ENCODE measurements at regions not wholly inside any gene's neighbourhood (a gene's known extent, or its start where the extent isn't known, plus 50 kb on each side); places are given as distances from the start of the nearest gene placed in this dataset.

DNA sequence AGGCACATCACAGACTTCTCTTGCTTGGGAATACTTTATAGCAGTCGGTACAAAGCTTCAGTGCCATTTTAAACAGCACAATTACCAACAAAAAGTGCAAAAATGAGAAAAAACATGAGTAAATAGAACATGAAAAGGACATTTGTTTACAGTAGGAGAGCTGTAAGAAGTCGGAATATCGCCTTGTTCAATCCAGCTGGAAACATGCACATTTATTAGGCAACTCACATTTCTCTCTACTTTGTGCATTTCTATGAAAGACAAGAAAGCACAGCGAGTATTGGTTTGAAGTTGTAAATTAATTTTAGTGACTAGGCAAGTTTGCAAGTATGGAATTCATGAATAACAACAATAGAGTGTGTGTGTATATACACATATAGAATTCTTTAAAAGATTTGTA lies 484.7 kb downstream of the DACH1 start:
- ATAC-seq = no peak
- TF ChIP-seq GLIS3 (CRISPR knock-in tag; IDR thresholded peaks at IDR 0.05) = no peak
- TF ChIP-seq, protein P1, sequence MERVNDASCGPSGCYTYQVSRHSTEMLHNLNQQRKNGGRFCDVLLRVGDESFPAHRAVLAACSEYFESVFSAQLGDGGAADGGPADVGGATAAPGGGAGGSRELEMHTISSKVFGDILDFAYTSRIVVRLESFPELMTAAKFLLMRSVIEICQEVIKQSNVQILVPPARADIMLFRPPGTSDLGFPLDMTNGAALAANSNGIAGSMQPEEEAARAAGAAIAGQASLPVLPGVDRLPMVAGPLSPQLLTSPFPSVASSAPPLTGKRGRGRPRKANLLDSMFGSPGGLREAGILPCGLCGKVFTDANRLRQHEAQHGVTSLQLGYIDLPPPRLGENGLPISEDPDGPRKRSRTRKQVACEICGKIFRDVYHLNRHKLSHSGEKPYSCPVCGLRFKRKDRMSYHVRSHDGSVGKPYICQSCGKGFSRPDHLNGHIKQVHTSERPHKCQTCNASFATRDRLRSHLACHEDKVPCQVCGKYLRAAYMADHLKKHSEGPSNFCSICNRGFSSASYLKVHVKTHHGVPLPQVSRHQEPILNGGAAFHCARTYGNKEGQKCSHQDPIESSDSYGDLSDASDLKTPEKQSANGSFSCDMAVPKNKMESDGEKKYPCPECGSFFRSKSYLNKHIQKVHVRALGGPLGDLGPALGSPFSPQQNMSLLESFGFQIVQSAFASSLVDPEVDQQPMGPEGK (CRISPR knock-in tag; IDR thresholded peaks at IDR 0.05; ENCODE audit: borderline replicate concordance) = no peak
- TF ChIP-seq PPARA (CRISPR knock-in tag; IDR thresholded peaks at IDR 0.05; ENCODE audit: borderline replicate concordance) = no peak
- no peak for TF ChIP-seq ARNTL (CRISPR knock-in tag; IDR thresholded peaks at IDR 0.05; ENCODE audit: borderline replicate concordance, low read depth)
- TF ChIP-seq, protein P2, sequence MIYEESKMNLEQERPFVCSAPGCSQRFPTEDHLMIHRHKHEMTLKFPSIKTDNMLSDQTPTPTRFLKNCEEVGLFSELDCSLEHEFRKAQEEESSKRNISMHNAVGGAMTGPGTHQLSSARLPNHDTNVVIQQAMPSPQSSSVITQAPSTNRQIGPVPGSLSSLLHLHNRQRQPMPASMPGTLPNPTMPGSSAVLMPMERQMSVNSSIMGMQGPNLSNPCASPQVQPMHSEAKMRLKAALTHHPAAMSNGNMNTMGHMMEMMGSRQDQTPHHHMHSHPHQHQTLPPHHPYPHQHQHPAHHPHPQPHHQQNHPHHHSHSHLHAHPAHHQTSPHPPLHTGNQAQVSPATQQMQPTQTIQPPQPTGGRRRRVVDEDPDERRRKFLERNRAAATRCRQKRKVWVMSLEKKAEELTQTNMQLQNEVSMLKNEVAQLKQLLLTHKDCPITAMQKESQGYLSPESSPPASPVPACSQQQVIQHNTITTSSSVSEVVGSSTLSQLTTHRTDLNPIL (CRISPR knock-in tag; IDR thresholded peaks at IDR 0.05; ENCODE audit: low read depth) = no peak
- TF ChIP-seq, protein P3, sequence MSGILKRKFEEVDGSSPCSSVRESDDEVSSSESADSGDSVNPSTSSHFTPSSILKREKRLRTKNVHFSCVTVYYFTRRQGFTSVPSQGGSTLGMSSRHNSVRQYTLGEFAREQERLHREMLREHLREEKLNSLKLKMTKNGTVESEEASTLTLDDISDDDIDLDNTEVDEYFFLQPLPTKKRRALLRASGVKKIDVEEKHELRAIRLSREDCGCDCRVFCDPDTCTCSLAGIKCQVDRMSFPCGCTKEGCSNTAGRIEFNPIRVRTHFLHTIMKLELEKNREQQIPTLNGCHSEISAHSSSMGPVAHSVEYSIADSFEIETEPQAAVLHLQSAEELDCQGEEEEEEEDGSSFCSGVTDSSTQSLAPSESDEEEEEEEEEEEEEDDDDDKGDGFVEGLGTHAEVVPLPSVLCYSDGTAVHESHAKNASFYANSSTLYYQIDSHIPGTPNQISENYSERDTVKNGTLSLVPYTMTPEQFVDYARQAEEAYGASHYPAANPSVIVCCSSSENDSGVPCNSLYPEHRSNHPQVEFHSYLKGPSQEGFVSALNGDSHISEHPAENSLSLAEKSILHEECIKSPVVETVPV (CRISPR knock-in tag; IDR thresholded peaks at IDR 0.05) = no peak
- TF ChIP-seq CSDC2 (CRISPR knock-in tag; IDR thresholded peaks at IDR 0.05) = no peak
- no peak for TF ChIP-seq ZC3H10 (CRISPR knock-in tag; IDR thresholded peaks at IDR 0.05)
- TF ChIP-seq RARB (CRISPR knock-in tag; IDR thresholded peaks at IDR 0.05) = no peak
- no peak for TF ChIP-seq TCF4 (CRISPR knock-in tag; IDR thresholded peaks at IDR 0.05; ENCODE audit: borderline replicate concordance)

DNA sequence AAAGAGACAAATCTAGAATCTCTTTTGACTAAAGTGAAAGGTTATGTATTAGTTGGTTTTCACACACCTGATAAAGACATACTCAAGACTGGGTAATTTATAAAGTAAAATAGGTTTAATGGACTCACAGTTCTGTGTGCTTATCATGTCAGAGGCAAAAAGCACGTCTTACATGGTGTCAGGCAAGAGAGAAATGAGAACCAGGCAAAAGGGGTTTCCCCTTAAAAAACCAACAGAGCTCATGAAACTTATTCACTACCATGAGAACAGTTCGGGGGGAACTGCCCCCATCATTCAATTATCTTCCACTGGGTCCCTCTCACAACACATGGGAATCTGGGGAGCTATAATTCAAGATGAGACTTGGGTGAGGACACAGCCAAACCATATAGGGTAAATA lies 486.8 kb downstream of the DACH1 start:
- ATAC-seq = no peak
- TF ChIP-seq ZC3H10 (CRISPR knock-in tag; IDR thresholded peaks at IDR 0.05) (no peak), PPARA (CRISPR knock-in tag; IDR thresholded peaks at IDR 0.05; ENCODE audit: borderline replicate concordance) (no peak), ZNF8 (CRISPR knock-in tag; IDR thresholded peaks at IDR 0.05) (no peak), CSDC2 (CRISPR knock-in tag; IDR thresholded peaks at IDR 0.05) (no peak), ZNF70 (CRISPR knock-in tag; IDR thresholded peaks at IDR 0.05) (no peak), ZFP30 (CRISPR knock-in tag; IDR thresholded peaks at IDR 0.05) (no peak)

DNA sequence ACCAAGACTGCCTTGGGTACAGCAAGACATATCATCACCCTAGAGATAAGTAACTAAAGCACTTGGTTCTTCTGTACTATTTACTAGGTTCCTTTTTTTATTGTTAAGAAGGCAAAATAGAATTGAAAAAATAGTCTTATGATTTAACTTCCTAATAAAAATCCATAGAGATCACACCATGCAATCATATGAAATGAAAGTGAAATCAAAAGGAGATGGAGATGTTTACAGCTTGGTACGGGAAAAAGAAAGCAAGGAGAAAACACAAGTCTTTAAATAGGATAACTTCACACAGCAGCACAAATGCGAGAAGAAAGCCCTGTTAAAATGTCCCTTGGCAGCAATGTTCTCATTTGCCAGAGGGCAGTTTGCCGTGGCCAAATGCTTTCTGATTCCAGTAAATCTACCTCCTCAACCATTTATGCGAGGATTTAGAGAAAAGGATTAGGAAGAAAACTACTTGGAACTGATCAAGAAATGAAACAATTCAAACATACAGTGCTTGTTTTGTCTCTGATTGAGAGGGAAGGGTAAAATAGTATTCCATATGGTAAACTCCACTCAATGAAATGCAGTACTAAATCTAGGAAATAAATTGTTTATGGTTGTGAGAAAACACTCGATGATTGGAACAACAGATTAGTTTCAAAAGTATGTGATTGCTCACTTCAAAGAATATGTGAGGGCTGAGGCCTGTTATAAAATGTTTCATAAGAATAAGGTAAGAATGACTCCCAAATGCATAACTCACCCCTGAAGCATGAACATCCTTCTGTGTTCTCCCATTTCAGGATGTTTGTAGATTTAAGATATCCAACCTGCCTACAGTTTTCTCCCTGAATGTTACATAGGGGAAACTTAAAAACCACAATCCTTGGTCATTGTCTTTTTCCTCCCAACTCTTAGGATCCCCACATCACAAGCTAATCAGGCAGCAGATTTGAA lies 487.8 kb downstream of the DACH1 start:
- no peak for ATAC-seq
- no peak for TF ChIP-seq ISL1 (CRISPR knock-in tag; IDR thresholded peaks at IDR 0.05)
- no peak for TF ChIP-seq ZNF565 (CRISPR knock-in tag; conservative IDR thresholded peaks at IDR 0.05; ENCODE audit: low read depth)
- no peak for TF ChIP-seq ZFP3 (CRISPR knock-in tag; IDR thresholded peaks at IDR 0.05)
- no peak for TF ChIP-seq OSR1 (CRISPR knock-in tag; IDR thresholded peaks at IDR 0.05)

DNA sequence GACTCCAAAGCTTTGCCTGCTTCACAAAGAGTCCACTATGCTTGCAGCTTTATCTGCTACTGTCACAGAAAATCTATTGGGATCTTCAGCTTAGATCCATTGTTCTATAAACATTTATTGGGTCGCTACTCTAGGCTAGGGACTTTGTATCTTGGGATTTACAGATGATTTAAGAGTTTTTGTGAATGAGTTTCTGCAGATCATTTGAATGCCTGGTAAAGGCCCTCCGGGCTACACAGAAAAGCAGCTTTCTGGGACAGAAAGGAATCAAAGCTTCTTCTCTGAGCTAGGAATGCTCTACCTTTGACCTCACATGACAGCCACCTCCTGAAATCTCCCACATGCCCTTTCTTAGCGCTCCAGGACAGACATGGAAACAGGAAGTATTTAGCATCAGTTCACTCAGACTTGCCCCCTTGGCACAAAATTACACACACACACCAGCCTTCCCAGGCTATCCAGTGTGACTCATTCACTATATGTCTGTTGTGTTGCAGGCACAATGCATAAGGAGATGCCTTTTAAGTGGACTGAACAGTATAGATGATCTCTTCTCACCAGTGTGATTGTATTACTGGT lies 492.4 kb downstream of the DACH1 start:
- ATAC-seq = peak; percentile 58

DNA sequence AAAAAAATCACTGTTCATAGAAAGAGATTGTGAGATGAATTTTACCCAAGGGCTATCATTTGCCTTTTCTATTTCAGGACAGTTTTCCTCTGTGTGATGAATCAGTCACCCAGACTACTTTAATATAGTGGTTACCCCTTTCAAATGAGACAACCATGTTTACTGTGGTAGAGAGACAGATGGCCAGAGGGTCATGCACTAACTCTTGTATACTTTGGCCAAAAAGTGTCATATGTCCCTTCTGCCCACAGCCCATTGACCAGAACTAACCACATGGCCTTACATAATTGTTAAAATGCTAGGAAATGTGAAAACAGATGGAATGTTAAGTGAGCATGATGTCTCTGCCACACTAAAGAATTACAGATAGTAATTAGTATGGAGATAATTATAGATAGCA lies 498.7 kb downstream of the DACH1 start:
- ATAC-seq = no peak
- TF ChIP-seq CSDC2 (CRISPR knock-in tag; IDR thresholded peaks at IDR 0.05) (no peak), ZNF70 (CRISPR knock-in tag; IDR thresholded peaks at IDR 0.05) (no peak), OSR1 (CRISPR knock-in tag; IDR thresholded peaks at IDR 0.05) (no peak), TOX (CRISPR knock-in tag; IDR thresholded peaks at IDR 0.05; ENCODE audit: borderline replicate concordance) (no peak), GLIS3 (CRISPR knock-in tag; IDR thresholded peaks at IDR 0.05) (no peak), ZFP30 (CRISPR knock-in tag; IDR thresholded peaks at IDR 0.05) (no peak), ZNF565 (CRISPR knock-in tag; conservative IDR thresholded peaks at IDR 0.05; ENCODE audit: low read depth) (no peak), ZNF8 (CRISPR knock-in tag; IDR thresholded peaks at IDR 0.05) (no peak), ISL1 (CRISPR knock-in tag; IDR thresholded peaks at IDR 0.05) (no peak), SNAI2 (CRISPR knock-in tag; IDR thresholded peaks at IDR 0.05) (no peak), PPARA (CRISPR knock-in tag; IDR thresholded peaks at IDR 0.05; ENCODE audit: borderline replicate concordance) (no peak), ARNTL (CRISPR knock-in tag; IDR thresholded peaks at IDR 0.05; ENCODE audit: borderline replicate concordance, low read depth) (no peak), BACH2 (CRISPR knock-in tag; IDR thresholded peaks at IDR 0.05; ENCODE audit: borderline replicate concordance) (no peak)
- TF ChIP-seq, protein P4, sequence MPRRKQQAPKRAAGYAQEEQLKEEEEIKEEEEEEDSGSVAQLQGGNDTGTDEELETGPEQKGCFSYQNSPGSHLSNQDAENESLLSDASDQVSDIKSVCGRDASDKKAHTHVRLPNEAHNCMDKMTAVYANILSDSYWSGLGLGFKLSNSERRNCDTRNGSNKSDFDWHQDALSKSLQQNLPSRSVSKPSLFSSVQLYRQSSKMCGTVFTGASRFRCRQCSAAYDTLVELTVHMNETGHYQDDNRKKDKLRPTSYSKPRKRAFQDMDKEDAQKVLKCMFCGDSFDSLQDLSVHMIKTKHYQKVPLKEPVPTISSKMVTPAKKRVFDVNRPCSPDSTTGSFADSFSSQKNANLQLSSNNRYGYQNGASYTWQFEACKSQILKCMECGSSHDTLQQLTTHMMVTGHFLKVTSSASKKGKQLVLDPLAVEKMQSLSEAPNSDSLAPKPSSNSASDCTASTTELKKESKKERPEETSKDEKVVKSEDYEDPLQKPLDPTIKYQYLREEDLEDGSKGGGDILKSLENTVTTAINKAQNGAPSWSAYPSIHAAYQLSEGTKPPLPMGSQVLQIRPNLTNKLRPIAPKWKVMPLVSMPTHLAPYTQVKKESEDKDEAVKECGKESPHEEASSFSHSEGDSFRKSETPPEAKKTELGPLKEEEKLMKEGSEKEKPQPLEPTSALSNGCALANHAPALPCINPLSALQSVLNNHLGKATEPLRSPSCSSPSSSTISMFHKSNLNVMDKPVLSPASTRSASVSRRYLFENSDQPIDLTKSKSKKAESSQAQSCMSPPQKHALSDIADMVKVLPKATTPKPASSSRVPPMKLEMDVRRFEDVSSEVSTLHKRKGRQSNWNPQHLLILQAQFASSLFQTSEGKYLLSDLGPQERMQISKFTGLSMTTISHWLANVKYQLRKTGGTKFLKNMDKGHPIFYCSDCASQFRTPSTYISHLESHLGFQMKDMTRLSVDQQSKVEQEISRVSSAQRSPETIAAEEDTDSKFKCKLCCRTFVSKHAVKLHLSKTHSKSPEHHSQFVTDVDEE (CRISPR knock-in tag; IDR thresholded peaks at IDR 0.05) = no peak
- TF ChIP-seq, protein P2 (CRISPR knock-in tag; IDR thresholded peaks at IDR 0.05; ENCODE audit: low read depth) = no peak

More for the DNA sequence above, 492.4 kb downstream of the DACH1 start:
- TF ChIP-seq, protein P2 (CRISPR knock-in tag; IDR thresholded peaks at IDR 0.05; ENCODE audit: low read depth) = no peak
- no peak for TF ChIP-seq ZFP3 (CRISPR knock-in tag; IDR thresholded peaks at IDR 0.05)

Data from SK-N-SH treated with all-trans-retinoic acid at 6 μM for 48 hours (cell line).